HG02938 (cell line): ENCODE measurements at regions not wholly inside any gene's neighbourhood (a gene's known extent, or its start where the extent isn't known, plus 50 kb on each side); places are given as distances from the start of the nearest gene placed in this dataset.
"Not testable (repeated sequence)": the region's sequence is repeated elsewhere in the genome, so short reads cannot be mapped to it uniquely, and the experiment has no call there.

Experiments
- ATAC-seq: cut with Tn5 transposase; IDR thresholded peaks from one replicate; pipeline ENCODE4 v1.9.1; 2021; ENCODE audit warnings: mild to moderate bottlenecking, moderate library complexity; ENCODE audit not compliant: unreplicated experiment

GRCh38 chr21:27519361-27519760, 552.5 kb upstream of the ADAMTS5 start:
- ATAC-seq = no peak

- ATAC-seq = not testable (repeated sequence)
Measured at GRCh38 chr21:27517177-27517576, 550.3 kb upstream of the ADAMTS5 start.

- ATAC-seq = no peak
Measured at GRCh38 chr21:27515676-27516075, 548.8 kb upstream of the ADAMTS5 start.

- no peak for ATAC-seq
Measured at GRCh38 chr21:27513825-27514224, 546.9 kb upstream of the ADAMTS5 start.

GRCh38 chr21:27513016-27513415, 546.1 kb upstream of the ADAMTS5 start:
- no peak for ATAC-seq

GRCh38 chr21:27511233-27511632, 544.3 kb upstream of the ADAMTS5 start:
- ATAC-seq = no peak

- no peak for ATAC-seq
Measured at GRCh38 chr21:27507695-27508094, 540.8 kb upstream of the ADAMTS5 start.

DNA sequence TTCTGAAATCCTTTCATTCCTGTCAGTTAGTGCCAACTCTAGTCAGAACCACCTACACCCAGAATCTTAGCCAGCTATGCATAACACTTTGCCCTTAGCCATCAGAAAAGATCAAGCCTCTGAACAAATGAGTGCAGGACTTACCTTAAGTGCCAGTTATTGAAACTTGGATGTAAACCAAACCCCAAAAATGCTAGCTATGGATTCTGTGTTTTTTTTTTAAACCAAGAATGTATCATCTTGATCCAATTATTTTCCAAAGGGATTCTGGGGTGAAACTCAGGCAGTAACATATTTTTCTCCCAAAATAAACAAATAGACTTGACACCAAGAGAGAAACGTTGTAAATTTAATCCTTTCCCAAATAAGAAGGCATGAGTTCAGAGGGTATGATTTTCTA, 538.6 kb upstream of the ADAMTS5 start:
- ATAC-seq = no peak

- ATAC-seq = no peak
Measured at GRCh38 chr21:27502801-27503200, 535.9 kb upstream of the ADAMTS5 start.

DNA sequence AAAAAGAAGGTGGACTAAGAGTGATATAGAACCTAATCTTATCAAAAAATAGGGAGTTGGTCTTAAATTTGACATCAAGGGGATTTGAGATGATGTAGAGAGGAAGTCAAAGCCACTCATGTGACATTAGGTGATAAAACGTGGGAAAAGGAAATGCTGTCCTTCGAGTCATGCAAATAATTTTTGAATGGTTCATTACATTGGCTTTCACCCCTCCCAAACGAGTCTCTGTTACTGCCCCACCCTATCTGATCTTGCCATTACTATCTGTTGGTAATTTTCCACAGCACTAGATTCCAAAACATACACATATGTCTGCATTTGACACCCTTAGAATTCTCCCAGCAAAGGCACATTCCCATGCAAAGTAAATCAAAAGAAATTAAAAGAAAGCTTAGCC, 531.1 kb upstream of the ADAMTS5 start:
- no peak for ATAC-seq

- ATAC-seq = no peak
Measured at GRCh38 chr21:27495836-27496235, 528.9 kb upstream of the ADAMTS5 start.

GRCh38 chr21:27493542-27493941, 526.7 kb upstream of the ADAMTS5 start:
- ATAC-seq = no peak

- no peak for ATAC-seq
Measured at GRCh38 chr21:27487676-27488075, 520.8 kb upstream of the ADAMTS5 start.

GRCh38 chr21:27480841-27481261, 514.0 kb upstream of the ADAMTS5 start:
- ATAC-seq = no peak

DNA sequence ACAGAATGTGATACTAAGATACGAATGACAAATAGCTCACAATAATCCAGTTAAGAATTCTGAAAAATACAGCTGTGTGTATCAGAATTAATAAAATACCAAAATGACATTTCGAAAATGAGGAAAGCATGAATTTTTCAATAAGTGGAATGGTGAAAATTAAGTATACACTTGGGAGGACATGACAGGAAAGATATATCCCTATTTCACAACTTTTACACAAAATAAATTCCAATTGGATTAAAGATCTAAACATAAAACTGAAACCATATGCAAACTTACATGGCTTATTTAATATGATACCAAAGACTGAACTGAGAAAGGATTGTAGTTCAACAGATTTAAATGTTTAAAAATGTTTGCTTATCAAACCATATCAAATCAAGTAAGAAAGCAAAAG, 510.4 kb upstream of the ADAMTS5 start:
- ATAC-seq = no peak

DNA sequence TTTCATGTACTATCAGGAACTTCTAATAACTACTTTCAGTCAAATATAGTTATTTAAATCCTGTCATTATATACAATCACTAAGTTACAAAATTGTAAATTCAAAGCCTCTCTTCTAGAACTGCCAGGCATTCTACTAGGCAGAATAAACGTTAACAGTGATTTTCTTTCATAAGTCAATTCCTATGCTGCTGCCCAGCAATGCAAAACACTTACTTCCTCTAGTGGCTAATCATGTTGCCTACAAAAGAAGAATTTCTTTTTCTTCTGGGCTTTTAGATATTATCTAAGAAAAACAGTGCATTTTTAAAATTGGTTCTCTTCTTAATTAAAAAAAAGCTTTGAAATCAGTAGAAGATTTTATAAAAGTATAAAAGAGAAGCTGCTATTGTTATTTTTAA, 509.8 kb upstream of the ADAMTS5 start:
- no peak for ATAC-seq

GRCh38 chr21:27475363-27475955, 508.6 kb upstream of the ADAMTS5 start:
- no peak for ATAC-seq

DNA sequence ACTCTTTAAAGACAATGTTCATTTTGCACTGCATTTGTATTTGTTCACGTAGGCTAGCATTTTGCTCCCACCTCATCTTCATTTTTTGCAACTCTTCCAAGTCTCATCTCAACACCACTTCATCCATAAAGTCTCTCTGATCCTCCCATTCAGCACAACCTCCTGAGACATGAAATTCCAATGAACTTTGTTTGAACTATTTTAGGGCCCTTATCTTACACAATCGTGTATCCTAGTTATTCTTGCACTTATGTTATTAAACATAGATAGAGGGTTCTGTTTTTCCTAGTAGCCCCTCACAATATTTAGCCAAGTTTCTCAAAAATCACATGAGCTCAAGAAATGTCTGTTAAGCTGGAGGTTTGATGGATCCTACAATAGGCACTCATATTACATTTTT, 500.5 kb upstream of the ADAMTS5 start:
- no peak for ATAC-seq

GRCh38 chr21:27466140-27466539, 499.3 kb upstream of the ADAMTS5 start:
- ATAC-seq = no peak

GRCh38 chr21:27464648-27465047, 497.8 kb upstream of the ADAMTS5 start:
- ATAC-seq = no peak

DNA sequence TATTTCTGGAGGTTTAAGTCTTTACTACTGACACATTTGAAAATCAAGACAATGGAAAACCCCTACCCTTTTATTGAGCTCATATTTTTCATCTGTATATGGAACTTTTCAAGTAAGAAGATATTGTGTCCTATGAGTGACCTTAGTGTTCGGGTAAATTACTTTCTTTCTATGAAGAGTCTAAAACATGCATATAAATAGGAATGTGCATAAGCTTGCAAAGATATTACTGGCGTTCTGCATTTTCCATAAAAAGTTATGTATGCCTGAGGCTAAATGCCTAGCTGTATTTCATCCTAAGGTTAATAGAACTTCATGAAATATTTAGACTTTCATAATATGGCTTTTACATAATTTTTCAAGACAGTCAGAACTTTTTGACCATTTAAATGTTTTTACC, 495.8 kb upstream of the ADAMTS5 start:
- ATAC-seq = no peak

- ATAC-seq = no peak
Measured at GRCh38 chr21:27454234-27454633, 487.3 kb upstream of the ADAMTS5 start.

DNA sequence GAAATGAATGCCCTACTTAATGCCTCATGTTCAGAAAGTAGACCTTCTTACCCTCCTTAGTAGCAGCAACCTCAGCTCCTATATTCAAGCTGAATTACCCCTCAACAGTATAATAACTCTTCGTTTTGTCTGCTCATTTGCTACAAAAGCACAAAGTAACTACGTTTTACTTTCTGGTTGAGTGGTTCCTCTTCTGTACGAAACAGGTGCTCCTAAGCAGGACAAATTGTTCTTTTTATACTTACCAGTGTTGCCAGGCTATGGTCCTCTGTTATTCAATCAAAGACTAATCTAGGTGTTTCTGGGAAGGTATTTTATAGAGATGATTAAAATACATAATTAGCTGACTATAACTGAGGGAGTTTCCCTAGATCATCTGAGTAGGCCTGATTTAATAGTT, 484.2 kb upstream of the ADAMTS5 start:
- no peak for ATAC-seq
